GM12878 (cell line): ENCODE measurements at regions not wholly inside any gene's neighbourhood (a gene's known extent, or its start where the extent isn't known, plus 50 kb on each side); places are given as distances from the start of the nearest gene placed in this dataset.

ENCODE experiments used
- CREM ChIP-seq: IDR thresholded peaks from 2 replicates; pipeline ENCODE4 v1.6.1; 2014; ENCODE audit warnings: antibody characterized with exemption, low read depth
- EZH2 ChIP-seq: IDR thresholded peaks from 2 replicates; pipeline ENCODE4 v1.6.1; 2012; ENCODE audit warnings: low read depth, mild to moderate bottlenecking, control low read depth, inconsistent platforms, low read length, borderline replicate concordance; ENCODE audit not compliant: control insufficient read depth
- POLR2A ChIP-seq: IDR thresholded peaks from 2 replicates; pipeline ENCODE4 v1.6.1; 2011; ENCODE audit warnings: low read depth, mild to moderate bottlenecking, low read length
- TF ChIP-seq, protein P1 (sequence below): fragments of 450-650 bp; IDR thresholded peaks from 2 replicates; pipeline ENCODE4 v1.6.1; 2017; ENCODE audit warnings: low read depth, mild to moderate bottlenecking, moderate library complexity
- TF ChIP-seq, protein P2 (sequence below), 3 experiments: IDR thresholded peaks in 2 of 3; conservative IDR thresholded peaks in 1 of 3; 2 replicates each; pipeline ENCODE4 v1.5.1; 2011; ENCODE audit warnings: low read depth in 3 of 3, low read length in 3 of 3, mild to moderate bottlenecking in 3 of 3, control low read depth in 2 of 3, moderate library complexity in 2 of 3, inconsistent platforms in 1 of 3, mixed read lengths in 1 of 3; ENCODE audit not compliant: control insufficient read depth in 2 of 3, insufficient read depth in 1 of 3; ENCODE audit errors: extremely low read depth in 1 of 3

DNA sequence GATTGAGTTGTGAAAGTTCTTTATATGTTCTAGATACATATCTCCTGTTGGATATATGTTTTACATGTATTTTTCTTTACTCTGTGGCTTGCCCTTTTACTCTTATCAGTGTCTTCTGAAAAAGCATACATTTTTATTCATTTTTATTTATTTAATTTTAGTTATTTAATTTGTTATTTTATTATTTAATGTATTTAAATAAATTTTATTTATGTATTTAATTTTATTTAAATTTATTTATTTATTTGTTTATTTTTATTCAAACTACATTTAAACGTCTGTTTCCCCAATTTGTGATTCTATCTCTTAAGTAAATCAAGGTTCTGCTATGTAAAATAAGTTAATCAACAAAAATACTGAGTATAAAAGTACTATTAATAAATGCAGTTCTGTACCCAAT lies 279.1 kb upstream of the AKR1E2 start:
- TF ChIP-seq, protein P1, sequence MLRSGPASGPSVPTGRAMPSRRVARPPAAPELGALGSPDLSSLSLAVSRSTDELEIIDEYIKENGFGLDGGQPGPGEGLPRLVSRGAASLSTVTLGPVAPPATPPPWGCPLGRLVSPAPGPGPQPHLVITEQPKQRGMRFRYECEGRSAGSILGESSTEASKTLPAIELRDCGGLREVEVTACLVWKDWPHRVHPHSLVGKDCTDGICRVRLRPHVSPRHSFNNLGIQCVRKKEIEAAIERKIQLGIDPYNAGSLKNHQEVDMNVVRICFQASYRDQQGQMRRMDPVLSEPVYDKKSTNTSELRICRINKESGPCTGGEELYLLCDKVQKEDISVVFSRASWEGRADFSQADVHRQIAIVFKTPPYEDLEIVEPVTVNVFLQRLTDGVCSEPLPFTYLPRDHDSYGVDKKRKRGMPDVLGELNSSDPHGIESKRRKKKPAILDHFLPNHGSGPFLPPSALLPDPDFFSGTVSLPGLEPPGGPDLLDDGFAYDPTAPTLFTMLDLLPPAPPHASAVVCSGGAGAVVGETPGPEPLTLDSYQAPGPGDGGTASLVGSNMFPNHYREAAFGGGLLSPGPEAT, result no peak
- TF ChIP-seq CREM (no peak), POLR2A (no peak), EZH2 (no peak)
- TF ChIP-seq, protein P2, sequence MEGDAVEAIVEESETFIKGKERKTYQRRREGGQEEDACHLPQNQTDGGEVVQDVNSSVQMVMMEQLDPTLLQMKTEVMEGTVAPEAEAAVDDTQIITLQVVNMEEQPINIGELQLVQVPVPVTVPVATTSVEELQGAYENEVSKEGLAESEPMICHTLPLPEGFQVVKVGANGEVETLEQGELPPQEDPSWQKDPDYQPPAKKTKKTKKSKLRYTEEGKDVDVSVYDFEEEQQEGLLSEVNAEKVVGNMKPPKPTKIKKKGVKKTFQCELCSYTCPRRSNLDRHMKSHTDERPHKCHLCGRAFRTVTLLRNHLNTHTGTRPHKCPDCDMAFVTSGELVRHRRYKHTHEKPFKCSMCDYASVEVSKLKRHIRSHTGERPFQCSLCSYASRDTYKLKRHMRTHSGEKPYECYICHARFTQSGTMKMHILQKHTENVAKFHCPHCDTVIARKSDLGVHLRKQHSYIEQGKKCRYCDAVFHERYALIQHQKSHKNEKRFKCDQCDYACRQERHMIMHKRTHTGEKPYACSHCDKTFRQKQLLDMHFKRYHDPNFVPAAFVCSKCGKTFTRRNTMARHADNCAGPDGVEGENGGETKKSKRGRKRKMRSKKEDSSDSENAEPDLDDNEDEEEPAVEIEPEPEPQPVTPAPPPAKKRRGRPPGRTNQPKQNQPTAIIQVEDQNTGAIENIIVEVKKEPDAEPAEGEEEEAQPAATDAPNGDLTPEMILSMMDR (IDR thresholded peaks at IDR 0.05 in 2 of 3, conservative IDR thresholded peaks at IDR 0.05 in 1 of 3; ENCODE audit: control insufficient read depth in 2 of 3, extremely low read depth in 1 of 3, insufficient read depth in 1 of 3, low read depth in 3 of 3, low read length in 3 of 3), result no peak
